Glomerular visceral epithelial cell (primary cell): ENCODE measurements at regions not wholly inside any gene's neighbourhood (a gene's known extent, or its start where the extent isn't known, plus 50 kb on each side); places are given as distances from the start of the nearest gene placed in this dataset.
"Not testable (repeated sequence)": the region's sequence is repeated elsewhere in the genome, so short reads cannot be mapped to it uniquely, and the experiment has no call there.

Experiments used
- DNase-seq: peaks from one replicate; pipeline ENCODE4 v3.0.0-alpha.2; 2016; ENCODE audit errors: extremely low spot score

- no peak for DNase-seq
Observed at GRCh38 chr14:86243158-86243557, 713.2 kb downstream of the FLRT2 start.

- DNase-seq = no peak
Observed at GRCh38 chr14:86237733-86238132, 707.8 kb downstream of the FLRT2 start.

GRCh38 chr14:86221755-86222154, 691.8 kb downstream of the FLRT2 start:
- DNase-seq = no peak

GRCh38 chr14:86221000-86221399, 691.1 kb downstream of the FLRT2 start:
- peak; percentile 1 for DNase-seq

GRCh38 chr14:86217523-86217922, 687.6 kb downstream of the FLRT2 start:
- no peak for DNase-seq

GRCh38 chr14:86203843-86204242, 673.9 kb downstream of the FLRT2 start:
- no peak for DNase-seq

- no peak for DNase-seq
Observed at GRCh38 chr14:86196471-86196870, 666.5 kb downstream of the FLRT2 start.

- DNase-seq = no peak
Observed at GRCh38 chr14:86193756-86194155, 663.8 kb downstream of the FLRT2 start.

- DNase-seq = no peak
Observed at GRCh38 chr14:86179980-86180379, 650.0 kb downstream of the FLRT2 start.

- no peak for DNase-seq
Observed at GRCh38 chr14:86168371-86168770, 638.4 kb downstream of the FLRT2 start.

- DNase-seq = no peak
Observed at GRCh38 chr14:86166541-86166940, 636.6 kb downstream of the FLRT2 start.

GRCh38 chr14:86153480-86153879, 623.5 kb downstream of the FLRT2 start:
- no peak for DNase-seq

- DNase-seq = no peak
Observed at GRCh38 chr14:86143248-86143647, 613.3 kb downstream of the FLRT2 start.

GRCh38 chr14:86141966-86142365, 612.0 kb downstream of the FLRT2 start:
- no peak for DNase-seq

- DNase-seq = no peak
Observed at GRCh38 chr14:86129426-86129825, 599.5 kb downstream of the FLRT2 start.

GRCh38 chr14:86124328-86124727, 594.4 kb downstream of the FLRT2 start:
- DNase-seq = no peak

GRCh38 chr14:86115972-86116371, 586.0 kb downstream of the FLRT2 start:
- DNase-seq = no peak

- DNase-seq = not testable (repeated sequence)
Observed at GRCh38 chr14:86110871-86111270, 580.9 kb downstream of the FLRT2 start.

- no peak for DNase-seq
Observed at GRCh38 chr14:86104691-86105265, 574.8 kb downstream of the FLRT2 start.

- no peak for DNase-seq
Observed at GRCh38 chr14:86094512-86094911, 564.6 kb downstream of the FLRT2 start.

- no peak for DNase-seq
Observed at GRCh38 chr14:86091811-86092210, 561.9 kb downstream of the FLRT2 start.

- DNase-seq = no peak
Observed at GRCh38 chr14:86088156-86088555, 558.2 kb downstream of the FLRT2 start.

GRCh38 chr14:86087377-86087776, 557.4 kb downstream of the FLRT2 start:
- DNase-seq = no peak

GRCh38 chr14:86086962-86087361, 557.0 kb downstream of the FLRT2 start:
- DNase-seq = no peak
